Neural cell (in vitro differentiated cells): ENCODE measurements at regions not wholly inside any gene's neighbourhood (a gene's known extent, or its start where the extent isn't known, plus 50 kb on each side); places are given as distances from the start of the nearest gene placed in this dataset.

ENCODE experiments used
- H2AFZ ChIP-seq: fragments of 200-600, 300-800 bp; sonication (generic), shearing (Covaris generic); 2 replicates; pipeline ENCODE4 v1.6.0; 2014; ENCODE audit warnings: low read depth, mild to moderate bottlenecking, antibody characterized with exemption, low read length, moderate library complexity
- H3F3A ChIP-seq: fragments of 200-600 bp; shearing (Covaris generic); 2 replicates; pipeline ENCODE4 v1.6.1; 2016; ENCODE audit warnings: mild to moderate bottlenecking, moderate library complexity, mixed read lengths, antibody characterized with exemption, low read length; ENCODE audit not compliant: insufficient read depth, poor library complexity, severe bottlenecking
- H3K27ac ChIP-seq: fragments of 200-600, 300-800 bp; sonication (generic), shearing (Covaris generic); 2 replicates; pipeline ENCODE4 v1.5.1; 2014; ENCODE audit warnings: mild to moderate bottlenecking, low read length, moderate library complexity
- H3K27me3 ChIP-seq: fragments of 300-800, 200-600 bp; sonication (generic), shearing (Covaris generic); 2 replicates; pipeline ENCODE4 v1.6.0; 2014; ENCODE audit warnings: mild to moderate bottlenecking, low read depth, low read length, moderate library complexity; ENCODE audit not compliant: insufficient read depth
- H3K36me3 ChIP-seq: fragments of 300-800, 200-600 bp; sonication (generic), shearing (Covaris generic); 2 replicates; pipeline ENCODE4 v1.5.1; 2014; ENCODE audit warnings: mild to moderate bottlenecking, antibody characterized with exemption, low read length, moderate library complexity; ENCODE audit not compliant: insufficient read depth
- H3K4me2 ChIP-seq: fragments of 300-800, 200-600 bp; sonication (generic), shearing (Covaris generic); 2 replicates; pipeline ENCODE4 v1.6.0; 2014; ENCODE audit warnings: mild to moderate bottlenecking, low read length
- H3K4me3 ChIP-seq: fragments of 300-800, 200-600 bp; sonication (generic), shearing (Covaris generic); 2 replicates; pipeline ENCODE4 v1.5.1; 2014; ENCODE audit warnings: mild to moderate bottlenecking, low read length, moderate library complexity
- H3K79me2 ChIP-seq: fragments of 200-600 bp; shearing (Covaris generic); replicated peaks from 2 replicates; pipeline ENCODE4 v1.6.0; 2014; ENCODE audit warnings: mild to moderate bottlenecking, low read length, moderate library complexity; ENCODE audit not compliant: insufficient read depth
- H3K9ac ChIP-seq: fragments of 300-800, 200-600 bp; sonication (generic), shearing (Covaris generic); 2 replicates; pipeline ENCODE4 v1.6.1; 2016; ENCODE audit warnings: mild to moderate bottlenecking, low read length, mixed read lengths
- H3K9me2 ChIP-seq: fragments of 200-600 bp; shearing (Covaris generic); 2 replicates; pipeline ENCODE4 v1.6.1; 2016; ENCODE audit warnings: mild to moderate bottlenecking, low read length, mixed read lengths; ENCODE audit not compliant: insufficient read depth
- H3K9me3 ChIP-seq: fragments of 200-600, 300-800 bp; sonication (generic), shearing (Covaris generic); 2 replicates; pipeline ENCODE4 v1.6.1; 2016; ENCODE audit warnings: mild to moderate bottlenecking, mixed run types, low read length, moderate library complexity, mixed read lengths
- H4K20me1 ChIP-seq: fragments of 200-600 bp; shearing (Covaris generic); 2 replicates; pipeline ENCODE4 v1.6.1; 2016; ENCODE audit warnings: mild to moderate bottlenecking, mixed run types; ENCODE audit not compliant: insufficient read depth
- CTCF ChIP-seq: fragments of 450-650 bp; IDR thresholded peaks from 2 replicates; pipeline ENCODE4 v1.5.1; 2014; ENCODE audit warnings: antibody characterized with exemption, mild to moderate bottlenecking, moderate library complexity; ENCODE audit not compliant: poor library complexity, severe bottlenecking
- EP300 ChIP-seq: fragments of 450-650 bp; conservative IDR thresholded peaks from 2 replicates; pipeline ENCODE4 v1.6.1; 2014; ENCODE audit warnings: antibody characterized with exemption, mild to moderate bottlenecking, moderate library complexity; ENCODE audit not compliant: poor library complexity, severe bottlenecking
- EZH2 ChIP-seq: fragments of 200-600, 300-800 bp; shearing (Covaris generic), sonication (generic); IDR thresholded peaks from 2 replicates; pipeline ENCODE4 v1.6.1; 2014; ENCODE audit warnings: antibody characterized with exemption, low read length, borderline replicate concordance, mild to moderate bottlenecking; ENCODE audit not compliant: insufficient read depth, poor library complexity, severe bottlenecking
- MXI1 ChIP-seq: fragments of 450-650 bp; conservative IDR thresholded peaks from 2 replicates; pipeline ENCODE4 v1.6.1; 2014; ENCODE audit warnings: antibody characterized with exemption, mild to moderate bottlenecking; ENCODE audit not compliant: poor library complexity, severe bottlenecking
- POLR2AphosphoS5 ChIP-seq: IDR thresholded peaks from 2 replicates; pipeline ENCODE4 v1.6.1; 2012
- RAD21 ChIP-seq: fragments of 450-650 bp; conservative IDR thresholded peaks from 2 replicates; pipeline ENCODE4 v1.6.1; 2014; ENCODE audit warnings: antibody characterized with exemption, mild to moderate bottlenecking, moderate library complexity
- REST ChIP-seq: IDR thresholded peaks from 2 replicates; pipeline ENCODE4 v1.6.1; 2012; ENCODE audit warnings: borderline replicate concordance
- SMC3 ChIP-seq: fragments of 450-650 bp; conservative IDR thresholded peaks from 2 replicates; pipeline ENCODE4 v1.6.1; 2014; ENCODE audit warnings: antibody characterized with exemption, mild to moderate bottlenecking, moderate library complexity; ENCODE audit not compliant: poor library complexity
- TAF1 ChIP-seq: IDR thresholded peaks from 2 replicates; pipeline ENCODE4 v1.6.1; 2012; ENCODE audit warnings: low read depth

- no peak overlapping the region for H3K27ac ChIP-seq
- no peaks in the 10 kb centered on the region for H3K9me3 ChIP-seq
- H3K36me3 ChIP-seq: no peaks in the 10 kb centered on the region
- no peak overlapping the region for H3K4me2 ChIP-seq
- H3K9me2 ChIP-seq: no peaks in the 10 kb centered on the region
- no peak overlapping the region for H2AFZ ChIP-seq
- no peaks in the 10 kb centered on the region for H3K27me3 ChIP-seq
- H4K20me1 ChIP-seq: no peaks in the 10 kb centered on the region
- H3K4me3 ChIP-seq: no peak overlapping the region
- no peak for TF ChIP-seq POLR2AphosphoS5
- TF ChIP-seq CTCF: no peak
- TF ChIP-seq EP300: no peak
- no peak for TF ChIP-seq EZH2
- no peak for TF ChIP-seq MXI1
- no peak for TF ChIP-seq TAF1
- TF ChIP-seq SMC3: no peak
- no peaks in the 10 kb centered on the region for H3K79me2 ChIP-seq
- H3K9ac ChIP-seq: no peak overlapping the region
- no peaks in the 10 kb centered on the region for H3F3A ChIP-seq
Measured at GRCh38 chr4:66416425-66416824, 746.1 kb upstream of the EPHA5 start.

GRCh38 chr4:66404141-66404540 lies 733.9 kb upstream of the EPHA5 start:
- H3K79me2 ChIP-seq: no peaks in the 10 kb centered on the region
- no peaks in the 10 kb centered on the region for H3K9me3 ChIP-seq
- H3K36me3 ChIP-seq: no peaks in the 10 kb centered on the region
- no peaks in the 10 kb centered on the region for H3F3A ChIP-seq
- no peak overlapping the region for H2AFZ ChIP-seq
- no peak overlapping the region for H3K4me2 ChIP-seq
- H3K9me2 ChIP-seq: no peaks in the 10 kb centered on the region
- no peaks in the 10 kb centered on the region for H4K20me1 ChIP-seq
- TF ChIP-seq EP300: no peak
- TF ChIP-seq REST: no peak
- no peak for TF ChIP-seq TAF1
- no peak for TF ChIP-seq EZH2
- no peak for TF ChIP-seq MXI1
- no peak for TF ChIP-seq CTCF
- no peak for TF ChIP-seq POLR2AphosphoS5
- no peak for TF ChIP-seq SMC3
- no peak for TF ChIP-seq RAD21
- no peak overlapping the region for H3K9ac ChIP-seq
- H3K27me3 ChIP-seq: no peaks in the 10 kb centered on the region
- no peak overlapping the region for H3K4me3 ChIP-seq
- no peak overlapping the region for H3K27ac ChIP-seq
